H7 (cell line): ENCODE measurements at regions not wholly inside any gene's neighbourhood (a gene's known extent, or its start where the extent isn't known, plus 50 kb on each side); places are given as distances from the start of the nearest gene placed in this dataset.
"Not testable (repeated sequence)": the region's sequence is repeated elsewhere in the genome, so short reads cannot be mapped to it uniquely, and the experiment has no call there.

ENCODE experiments used
- DNase-seq: peaks from one replicate; pipeline ENCODE4 v3.0.0; 2012
- H3K27me3 ChIP-seq: 2 replicates; pipeline ENCODE4 v1.6.0; 2011; ENCODE audit warnings: mild to moderate bottlenecking, low read length; ENCODE audit not compliant: control insufficient read depth, insufficient read depth
- H3K36me3 ChIP-seq: replicated peaks from 2 replicates; pipeline ENCODE4 v1.5.1; 2011; ENCODE audit warnings: low read length; ENCODE audit not compliant: control insufficient read depth, insufficient read depth
- H3K4me3 ChIP-seq: 2 replicates; pipeline ENCODE4 v1.5.1; 2011; ENCODE audit warnings: low read depth, mild to moderate bottlenecking, control low read depth, low read length, moderate library complexity; ENCODE audit not compliant: insufficient read depth

- Histone ChIP-seq H3K4me3 (no peak overlapping the region), H3K36me3 (no peaks in the 10 kb centered on the region), H3K27me3 (no peaks in the 10 kb centered on the region)
- DNase-seq, result no peak
Measured at GRCh38 chr4:162972661-162973330, 193.9 kb downstream of the NAF1 start.

GRCh38 chr4:162969194-162969593 is 197.5 kb downstream of the NAF1 start:
- H3K4me3 ChIP-seq, result no peak overlapping the region
- H3K36me3 ChIP-seq, result no peaks in the 10 kb centered on the region
- no peak for DNase-seq
- no peaks in the 10 kb centered on the region for H3K27me3 ChIP-seq

- H3K4me3 ChIP-seq, DNase-seq, H3K36me3 ChIP-seq, H3K27me3 ChIP-seq: not testable (repeated sequence)
Measured at GRCh38 chr4:162965978-162966377, 200.7 kb downstream of the NAF1 start.

- DNase-seq, result peak; percentile 18
- Histone ChIP-seq H3K27me3 (no peaks in the 10 kb centered on the region), H3K4me3 (no peak overlapping the region), H3K36me3 (no peaks in the 10 kb centered on the region)
Measured at GRCh38 chr4:162959046-162959445, 207.6 kb downstream of the NAF1 start.

- Histone ChIP-seq H3K36me3 (no peaks in the 10 kb centered on the region), H3K27me3 (no peaks in the 10 kb centered on the region), H3K4me3 (no peak overlapping the region)
- no peak for DNase-seq
Measured at GRCh38 chr4:162957521-162958143, 209.1 kb downstream of the NAF1 start.

- no peaks in the 10 kb centered on the region for H3K36me3 ChIP-seq
- H3K27me3 ChIP-seq, result no peaks in the 10 kb centered on the region
- DNase-seq, result no peak
- H3K4me3 ChIP-seq, result no peak overlapping the region
Measured at GRCh38 chr4:162954976-162955375, 211.7 kb downstream of the NAF1 start.

GRCh38 chr4:162952232-162952631 is 214.5 kb downstream of the NAF1 start:
- Histone ChIP-seq H3K4me3 (no peak overlapping the region), H3K27me3 (no peaks in the 10 kb centered on the region), H3K36me3 (no peaks in the 10 kb centered on the region)
- DNase-seq, result no peak

- Histone ChIP-seq H3K4me3 (no peak overlapping the region), H3K36me3 (no peaks in the 10 kb centered on the region), H3K27me3 (no peaks in the 10 kb centered on the region)
- DNase-seq, result no peak
Measured at GRCh38 chr4:162945713-162946112, 221.0 kb downstream of the NAF1 start.

- Histone ChIP-seq H3K4me3 (no peak overlapping the region), H3K27me3 (no peaks in the 10 kb centered on the region), H3K36me3 (no peaks in the 10 kb centered on the region)
- DNase-seq, result peak; percentile 12
Measured at GRCh38 chr4:162943263-162943662, 223.4 kb downstream of the NAF1 start.

GRCh38 chr4:162938738-162939485 is 227.8 kb downstream of the NAF1 start:
- Histone ChIP-seq H3K36me3 (no peaks in the 10 kb centered on the region), H3K4me3 (no peak overlapping the region), H3K27me3 (no peaks in the 10 kb centered on the region)
- DNase-seq, result no peak

GRCh38 chr4:162935214-162935613 is 231.5 kb downstream of the NAF1 start:
- DNase-seq, result no peak
- H3K36me3 ChIP-seq, result no peaks in the 10 kb centered on the region
- no peak overlapping the region for H3K4me3 ChIP-seq
- H3K27me3 ChIP-seq, result no peaks in the 10 kb centered on the region

GRCh38 chr4:162931286-162931685 is 235.4 kb downstream of the NAF1 start:
- Histone ChIP-seq H3K4me3 (no peak overlapping the region), H3K36me3 (no peaks in the 10 kb centered on the region), H3K27me3 (no peaks in the 10 kb centered on the region)
- DNase-seq, result no peak

- Histone ChIP-seq H3K36me3 (no peaks in the 10 kb centered on the region), H3K4me3 (no peak overlapping the region), H3K27me3 (no peaks in the 10 kb centered on the region)
- DNase-seq, result no peak
Measured at GRCh38 chr4:162921178-162921785, 245.4 kb downstream of the NAF1 start.

GRCh38 chr4:162920649-162921048 is 246.0 kb downstream of the NAF1 start:
- Histone ChIP-seq H3K27me3 (no peaks in the 10 kb centered on the region), H3K4me3 (no peak overlapping the region), H3K36me3 (no peaks in the 10 kb centered on the region)
- DNase-seq, result no peak

- Histone ChIP-seq H3K36me3 (no peaks in the 10 kb centered on the region), H3K4me3 (no peak overlapping the region), H3K27me3 (no peaks in the 10 kb centered on the region)
- DNase-seq, result no peak
Measured at GRCh38 chr4:162912482-162912881, 254.2 kb downstream of the NAF1 start.
